Astrocyte of the cerebellum (primary cell): ENCODE measurements at regions not wholly inside any gene's neighbourhood (a gene's known extent, or its start where the extent isn't known, plus 50 kb on each side); places are given as distances from the start of the nearest gene placed in this dataset.

Experiments
- DNase-seq: peaks from one replicate; pipeline ENCODE4 v3.0.0-alpha.2; 2011; ENCODE audit warnings: low read depth
- H3K4me3 ChIP-seq: 2 replicates; pipeline ENCODE4 v1.5.1; 2011; ENCODE audit warnings: mild to moderate bottlenecking, low read depth, low read length, moderate library complexity
- CTCF ChIP-seq: IDR thresholded peaks from 2 replicates; pipeline ENCODE4 v1.5.1; 2012; ENCODE audit warnings: low read length, low read depth, moderate library complexity, mild to moderate bottlenecking; ENCODE audit errors: missing control alignments
- in situ Hi-C: cut with HindIII; loops from 2 replicates; pipeline ENCODE4 v1.10.0; 2017; ENCODE audit warnings: low sequenced_read_pairs

DNA sequence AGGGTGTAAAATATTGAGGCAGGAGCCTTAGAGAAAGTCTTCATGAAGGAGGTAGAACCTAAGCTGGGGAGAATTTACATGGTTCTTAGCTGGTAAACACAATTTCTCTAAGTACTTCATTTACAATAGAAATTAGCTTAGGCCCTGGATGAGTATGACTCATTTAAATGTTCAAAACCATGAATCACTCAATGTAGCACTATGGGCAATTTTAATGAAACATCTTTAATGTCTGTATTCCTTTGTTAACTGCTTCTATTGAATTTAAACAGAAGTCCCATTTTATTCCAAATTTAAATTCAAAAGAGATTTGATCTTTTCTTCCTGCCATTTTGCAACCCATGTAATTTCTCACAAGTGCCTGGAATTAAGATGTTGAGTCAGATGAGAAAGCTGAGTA, 252.1 kb downstream of the RFC3 start:
- no peak overlapping the region for H3K4me3 ChIP-seq
- in situ Hi-C loops, result no loop called here
- DNase-seq, result no peak
- TF ChIP-seq CTCF, result no peak

GRCh38 chr13:34070544-34071303, 252.8 kb downstream of the RFC3 start:
- in situ Hi-C loops, result no loop called here
- H3K4me3 ChIP-seq, result no peak overlapping the region
- TF ChIP-seq CTCF, result no peak
- DNase-seq, result no peak

GRCh38 chr13:34076319-34076718, 258.4 kb downstream of the RFC3 start:
- DNase-seq, result no peak
- in situ Hi-C loops, result no loop called here
- no peak for TF ChIP-seq CTCF
- H3K4me3 ChIP-seq, result no peak overlapping the region

DNA sequence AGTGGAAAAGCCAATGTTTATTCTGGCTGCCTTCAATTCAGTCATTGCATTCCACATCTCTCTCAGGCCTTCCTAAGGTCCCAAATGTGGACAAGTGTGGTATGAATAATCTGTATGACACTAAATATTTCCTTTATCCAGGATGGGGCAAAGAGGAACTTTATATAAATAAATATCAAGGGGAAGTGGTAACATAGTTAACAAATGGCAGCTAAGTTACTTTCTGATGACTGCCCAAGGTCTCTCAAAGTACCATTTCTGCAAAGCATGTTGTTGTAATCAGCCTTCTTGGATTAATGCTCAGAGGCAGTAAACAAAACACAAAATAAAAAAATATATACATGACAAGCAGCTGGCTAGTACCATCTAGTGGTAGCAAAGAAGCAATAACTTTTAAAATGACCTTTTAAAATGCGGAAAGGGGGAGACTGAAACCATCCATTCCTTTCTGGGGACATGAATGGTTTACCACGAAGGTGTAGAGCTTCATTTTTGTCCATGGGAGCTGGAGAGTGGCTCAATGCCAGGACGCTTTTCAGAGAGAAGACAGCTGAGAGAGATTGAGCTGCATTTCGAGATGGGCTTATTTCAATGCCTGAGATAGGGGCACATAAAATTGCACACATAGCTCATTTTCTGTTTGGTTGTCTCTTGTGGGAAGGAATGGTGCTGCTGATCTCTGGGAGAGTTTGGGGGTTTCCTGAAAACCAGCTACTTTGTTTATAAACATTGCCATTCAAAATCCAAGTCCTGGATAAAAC, 259.2 kb downstream of the RFC3 start:
- in situ Hi-C loops, result no loop called here
- TF ChIP-seq CTCF, result peak; percentile 53
- peak; percentile 5 for DNase-seq
- no peak overlapping the region for H3K4me3 ChIP-seq

DNA sequence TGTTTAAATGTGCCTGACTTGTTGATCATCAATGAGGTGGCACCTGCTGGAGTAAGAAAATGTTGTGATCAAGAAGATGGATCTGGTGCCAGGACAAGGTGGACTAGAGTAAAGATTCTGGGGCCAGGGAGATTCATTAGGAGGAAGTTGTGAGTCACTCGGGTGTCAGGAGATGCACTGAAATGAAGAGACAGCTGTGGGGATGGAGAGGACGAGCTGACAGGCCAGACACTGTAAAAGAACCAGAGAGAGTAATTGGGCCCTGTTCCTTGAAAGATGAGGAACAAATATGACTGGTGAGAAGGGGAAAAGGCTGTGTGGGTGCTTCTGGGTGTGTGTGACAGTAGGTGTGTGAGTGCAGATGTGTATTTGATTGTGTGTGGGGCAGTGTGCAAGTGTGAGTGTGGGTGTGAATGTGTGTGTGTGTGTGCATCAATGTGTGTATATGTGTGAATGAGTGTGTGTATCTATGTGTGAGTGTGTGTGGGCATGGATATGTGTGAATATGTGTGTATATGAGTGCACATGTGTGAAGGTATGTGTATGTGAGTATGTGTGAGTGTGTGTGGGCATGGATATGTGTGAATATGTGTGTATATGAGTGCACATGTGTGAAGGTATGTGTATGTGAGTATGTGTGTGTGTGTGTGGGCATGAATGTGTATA, 260.5 kb downstream of the RFC3 start:
- in situ Hi-C loops, result no loop called here
- TF ChIP-seq CTCF, result no peak
- H3K4me3 ChIP-seq, result no peak overlapping the region
- DNase-seq, result no peak

DNA sequence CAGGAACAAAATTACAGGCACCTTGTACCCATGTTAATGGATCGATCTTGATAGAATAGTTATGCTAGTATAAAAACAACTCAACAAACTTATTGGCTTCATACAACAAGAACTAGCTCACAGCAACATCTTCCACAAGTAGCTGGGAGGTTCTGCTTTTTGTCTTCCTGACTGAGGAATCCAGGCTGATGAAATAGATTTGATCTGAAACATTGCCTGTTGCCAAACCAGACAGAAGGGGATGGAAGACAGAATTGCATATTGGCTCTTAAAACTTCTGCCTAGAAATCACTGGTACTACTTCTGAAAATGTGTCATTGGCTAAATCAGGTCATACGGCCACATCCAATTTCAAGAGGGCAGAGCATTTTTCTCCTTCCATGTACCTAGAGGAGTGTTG, 267.3 kb downstream of the RFC3 start:
- no peak for DNase-seq
- no peak for TF ChIP-seq CTCF

More for the DNA sequence above, 267.3 kb downstream of the RFC3 start:
- H3K4me3 ChIP-seq, result no peak overlapping the region
- in situ Hi-C loops, result no loop called here
